ENCODE measurements at regions not wholly inside any gene's neighbourhood (a gene's known extent, or its start where the extent isn't known, plus 50 kb on each side); places are given as distances from the start of the nearest gene placed in this dataset.

GRCh38 chr17:12391468-12391867, 274.2 kb upstream of the MYOCD start:
- Histone ChIP-seq H3K36me3 (ENCODE audit: control insufficient read depth, insufficient read depth, low read length) (no peaks in the 10 kb centered on the region), H3K4me3 (ENCODE audit: low read depth, low read length) (no peak overlapping the region), H3K27me3 (ENCODE audit: control insufficient read depth, insufficient read depth, low read length) (no peaks in the 10 kb centered on the region)
- CTCF ChIA-PET: no interaction called here
- POLR2A ChIA-PET: no interaction called here
- no peak for TF ChIP-seq CTCF (IDR thresholded peaks at IDR 0.05; ENCODE audit: insufficient read depth, low read depth, low read length)
- DNase-seq (ENCODE audit: low read depth): no peak

- Histone ChIP-seq H3K36me3 (ENCODE audit: control insufficient read depth, insufficient read depth, low read length) (no peaks in the 10 kb centered on the region), H3K27me3 (ENCODE audit: control insufficient read depth, insufficient read depth, low read length) (no peaks in the 10 kb centered on the region), H3K4me3 (ENCODE audit: low read depth, low read length) (no peak overlapping the region)
- ChIA-PET POLR2A (no interaction called here), CTCF (interaction anchor here (0.6 to 1.8 kb wide), 5 partner anchors 8 to 24 kb away, joined by 3 to 11 read pairs (median 3); no protein-coding TSS in a partner anchor)
- DNase-seq (ENCODE audit: low read depth): no peak
- peak; percentile 64 for TF ChIP-seq CTCF (IDR thresholded peaks at IDR 0.05; ENCODE audit: insufficient read depth, low read depth, low read length)
Measured at GRCh38 chr17:12395733-12396354, 269.8 kb upstream of the MYOCD start.

GRCh38 chr17:12398441-12399051, 267.1 kb upstream of the MYOCD start:
- TF ChIP-seq CTCF (IDR thresholded peaks at IDR 0.05; ENCODE audit: insufficient read depth, low read depth, low read length): no peak
- DNase-seq (ENCODE audit: low read depth): no peak
- Histone ChIP-seq H3K4me3 (ENCODE audit: low read depth, low read length) (no peak overlapping the region), H3K36me3 (ENCODE audit: control insufficient read depth, insufficient read depth, low read length) (no peaks in the 10 kb centered on the region), H3K27me3 (ENCODE audit: control insufficient read depth, insufficient read depth, low read length) (no peaks in the 10 kb centered on the region)
- ChIA-PET POLR2A (no interaction called here), CTCF (no interaction called here)

- ChIA-PET POLR2A (interaction anchor here (0.6 kb wide), 1 partner anchor 60 kb away, joined by 5 read pairs; no protein-coding TSS in a partner anchor), CTCF (interaction anchor here (0.8 kb wide), 1 partner anchor 55 kb away, joined by 3 read pairs; no protein-coding TSS in a partner anchor)
- no peak for TF ChIP-seq CTCF (IDR thresholded peaks at IDR 0.05; ENCODE audit: insufficient read depth, low read depth, low read length)
- DNase-seq (ENCODE audit: low read depth): peak; percentile 30
- no peak overlapping the region for H3K4me3 ChIP-seq (ENCODE audit: low read depth, low read length)
- H3K27me3 ChIP-seq (ENCODE audit: control insufficient read depth, insufficient read depth, low read length): no peaks in the 10 kb centered on the region
- no peaks in the 10 kb centered on the region for H3K36me3 ChIP-seq (ENCODE audit: control insufficient read depth, insufficient read depth, low read length)
Measured at GRCh38 chr17:12402963-12403622, 262.6 kb upstream of the MYOCD start.

GRCh38 chr17:12403881-12404398, 261.8 kb upstream of the MYOCD start:
- Histone ChIP-seq H3K27me3 (ENCODE audit: control insufficient read depth, insufficient read depth, low read length) (no peaks in the 10 kb centered on the region), H3K36me3 (ENCODE audit: control insufficient read depth, insufficient read depth, low read length) (no peaks in the 10 kb centered on the region), H3K4me3 (ENCODE audit: low read depth, low read length) (no peak overlapping the region)
- DNase-seq (ENCODE audit: low read depth): no peak
- TF ChIP-seq CTCF (IDR thresholded peaks at IDR 0.05; ENCODE audit: insufficient read depth, low read depth, low read length): no peak
- CTCF ChIA-PET: no interaction called here
- POLR2A ChIA-PET: interaction anchor here (0.6 kb wide), 1 partner anchor 59 kb away, joined by 5 read pairs; no protein-coding TSS in a partner anchor

All from BJ (cell line).